GM18519 (cell line): ENCODE measurements at regions not wholly inside any gene's neighbourhood (a gene's known extent, or its start where the extent isn't known, plus 50 kb on each side); places are given as distances from the start of the nearest gene placed in this dataset.
"Not testable (repeated sequence)": the region's sequence is repeated elsewhere in the genome, so short reads cannot be mapped to it uniquely, and the experiment has no call there.

Source experiments
- ATAC-seq: cut with Tn5 transposase; IDR thresholded peaks from one replicate; pipeline ENCODE4 v1.9.1; 2021; ENCODE audit warnings: mild to moderate bottlenecking, moderate library complexity; ENCODE audit not compliant: unreplicated experiment, low FRiP score

DNA sequence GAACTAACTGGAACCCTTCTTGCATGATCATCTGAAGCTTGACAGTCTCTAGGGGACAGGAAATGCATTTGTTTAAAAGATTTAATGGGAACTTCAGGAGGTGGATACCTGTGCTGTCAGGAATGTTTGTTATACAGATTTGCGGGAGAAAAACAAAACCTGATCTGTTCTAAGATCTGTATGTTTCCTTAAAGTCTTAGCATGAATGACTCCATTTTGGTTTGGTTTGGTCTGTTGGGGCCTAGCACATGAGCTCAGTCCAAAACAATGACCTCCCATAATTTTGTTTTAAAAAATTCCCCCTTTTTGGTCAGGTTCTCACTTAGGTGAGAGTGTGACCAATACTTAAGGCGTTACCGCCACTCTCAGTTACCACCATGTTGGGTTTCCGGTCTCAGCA lies 138.7 kb downstream of the AKR1D1 start:
- ATAC-seq, result no peak

GRCh38 chr7:138220321-138220720 lies 144.1 kb downstream of the AKR1D1 start:
- not testable (repeated sequence) for ATAC-seq

DNA sequence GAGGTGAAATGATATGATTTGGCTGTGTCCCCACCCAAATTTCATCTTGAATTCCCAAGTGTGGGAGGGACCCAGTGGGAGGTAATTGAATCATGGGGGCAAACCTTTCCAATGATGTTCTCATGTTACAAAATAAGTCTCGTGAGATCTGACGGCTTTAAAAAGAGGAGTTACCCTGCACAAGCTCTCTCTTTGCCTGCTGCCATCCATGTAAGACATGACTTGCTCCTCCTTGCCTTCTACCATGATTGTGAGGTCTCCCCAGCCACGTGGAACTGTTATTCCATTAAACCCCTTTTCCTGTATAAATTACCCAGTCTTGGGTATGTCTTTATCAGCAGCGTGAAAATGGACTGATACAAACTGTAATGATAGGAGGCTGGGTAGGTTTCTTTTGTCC lies 145.1 kb downstream of the AKR1D1 start:
- ATAC-seq, result not testable (repeated sequence)

DNA sequence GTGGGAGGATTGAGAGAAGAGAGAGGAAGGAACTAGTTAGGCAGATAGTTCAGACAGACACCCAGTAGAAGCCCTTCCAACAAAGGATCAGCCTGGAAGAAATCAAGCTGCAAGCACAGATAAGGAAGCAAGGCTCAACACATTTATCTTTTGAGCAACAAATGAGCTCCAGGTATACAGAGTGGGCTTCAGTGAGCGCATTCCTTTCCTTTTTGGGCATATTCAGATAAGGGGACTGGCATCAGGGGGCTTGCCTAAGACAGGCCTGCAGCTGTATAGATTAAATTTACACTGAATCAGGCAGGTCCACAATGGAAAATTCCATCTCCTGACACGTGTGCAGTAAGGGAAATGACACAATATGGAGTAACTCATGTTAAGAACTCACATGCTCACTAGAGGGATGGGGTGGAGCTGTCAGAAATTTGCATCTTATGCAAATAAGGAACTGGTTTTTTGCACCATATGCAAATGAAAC lies 147.2 kb downstream of the AKR1D1 start:
- no peak for ATAC-seq

- no peak for ATAC-seq
Measured at GRCh38 chr7:138226001-138226476, 149.8 kb downstream of the AKR1D1 start.

DNA sequence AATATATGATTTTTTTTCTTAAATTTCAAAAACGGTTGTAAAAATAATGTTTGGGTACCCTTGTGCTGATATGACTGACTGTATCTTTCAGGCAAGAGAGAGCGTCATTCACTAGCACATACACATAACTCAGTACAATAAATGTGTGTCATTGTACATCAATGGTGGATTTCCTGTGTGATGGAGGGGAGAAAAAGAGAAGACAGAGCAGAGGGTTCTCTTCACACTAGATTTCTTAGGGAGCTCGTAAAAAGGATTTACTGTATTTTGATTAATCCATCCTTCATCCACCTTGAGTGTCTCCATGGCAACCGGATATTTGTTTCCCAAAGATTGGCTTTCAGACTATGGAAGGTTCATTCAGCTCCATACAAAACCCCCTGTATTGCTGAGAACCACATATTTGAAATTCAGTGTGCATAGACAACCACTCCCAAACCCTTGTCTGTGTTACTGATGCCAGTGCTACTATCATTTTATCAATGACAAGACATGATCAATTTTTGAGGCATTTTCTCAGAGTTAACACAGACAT lies 150.6 kb downstream of the AKR1D1 start:
- ATAC-seq, result no peak

GRCh38 chr7:138228119-138228518 lies 151.9 kb downstream of the AKR1D1 start:
- no peak for ATAC-seq

DNA sequence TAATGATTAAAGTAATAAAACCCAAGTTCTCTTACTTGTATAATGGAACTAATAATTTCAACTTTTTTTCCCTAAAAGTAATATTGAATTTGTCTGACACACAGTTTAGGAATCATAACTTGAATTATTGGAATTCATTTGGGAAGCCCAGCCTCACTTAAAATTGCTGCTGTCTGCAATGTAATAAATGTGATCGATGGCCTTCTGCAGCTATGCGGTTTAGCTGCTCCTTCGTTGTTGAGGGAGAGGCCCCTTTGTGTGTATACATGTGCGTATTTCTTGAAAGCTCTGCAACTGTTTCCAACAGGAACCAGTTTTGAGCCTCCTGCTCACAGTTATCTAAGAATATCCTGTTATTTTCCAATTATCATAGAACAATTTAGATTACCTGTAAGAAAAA lies 152.5 kb downstream of the AKR1D1 start:
- no peak for ATAC-seq

GRCh38 chr7:138233189-138233588 lies 156.9 kb downstream of the AKR1D1 start:
- ATAC-seq, result no peak

GRCh38 chr7:138235207-138235606 lies 158.9 kb downstream of the AKR1D1 start:
- ATAC-seq, result no peak

DNA sequence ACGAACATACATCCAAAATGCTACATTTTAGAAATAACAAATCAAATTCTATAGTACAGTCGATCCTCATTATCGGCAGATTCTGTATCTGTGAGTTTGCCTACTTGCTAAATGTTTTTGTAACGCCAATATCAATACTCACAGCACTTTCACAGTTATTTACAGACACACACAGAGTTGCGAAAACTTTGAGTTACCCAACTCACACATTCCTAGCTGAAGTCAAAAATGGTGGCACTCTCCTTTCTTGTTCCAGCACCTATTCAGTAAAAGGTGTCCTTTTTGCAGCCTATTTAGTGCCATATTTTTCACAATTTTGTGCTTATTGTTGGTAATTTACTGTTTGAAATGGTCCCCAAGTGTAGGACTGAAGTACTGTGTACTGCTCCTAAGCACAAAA lies 161.7 kb downstream of the AKR1D1 start:
- no peak for ATAC-seq

DNA sequence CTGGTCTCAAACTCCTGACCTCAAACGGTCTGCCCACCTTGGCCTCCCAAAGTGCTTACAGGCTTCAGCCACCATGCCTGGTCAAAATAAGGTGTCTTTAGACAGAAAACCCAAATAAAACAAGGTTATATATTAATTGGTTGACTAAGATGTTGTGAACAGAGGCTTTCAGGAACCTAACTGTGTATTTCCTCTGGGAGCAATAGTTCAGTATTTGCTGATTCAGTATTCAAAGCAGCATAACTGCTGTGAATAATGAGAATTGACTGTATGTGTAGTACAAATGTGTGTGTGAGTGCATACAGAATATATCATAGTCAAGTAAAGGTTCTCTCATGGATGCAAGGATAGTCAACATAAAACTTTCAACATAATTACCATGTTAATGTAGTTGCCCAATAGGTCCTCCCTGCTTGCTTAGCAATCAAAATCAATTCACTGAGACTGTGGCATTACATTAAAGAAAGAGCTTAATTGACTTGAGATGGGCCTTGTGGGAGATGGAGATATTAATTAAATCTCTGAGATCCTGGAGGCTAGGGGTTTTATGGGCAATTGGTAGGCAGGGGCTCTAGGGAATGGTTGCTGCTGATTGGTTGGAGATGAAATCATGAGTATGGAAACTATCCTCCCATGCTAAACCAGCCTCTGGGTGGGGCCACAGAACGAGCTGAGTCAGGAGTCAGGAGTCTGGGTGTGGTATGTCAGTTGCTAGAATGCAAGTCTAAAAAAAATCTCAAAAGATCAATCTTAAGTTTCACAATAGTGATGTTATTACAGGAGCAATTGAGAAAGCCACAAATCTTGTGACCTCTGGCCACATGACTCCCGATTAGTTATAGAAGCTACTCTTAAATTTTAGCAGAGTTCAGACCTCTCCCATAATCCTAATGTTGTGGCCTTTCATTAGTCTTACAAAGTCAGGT lies 162.7 kb downstream of the AKR1D1 start:
- no peak for ATAC-seq

GRCh38 chr7:138243430-138243829 lies 167.2 kb downstream of the AKR1D1 start:
- ATAC-seq, result no peak

- ATAC-seq, result no peak
Measured at GRCh38 chr7:138243836-138244235, 167.6 kb downstream of the AKR1D1 start.

GRCh38 chr7:138244606-138245005 lies 168.3 kb downstream of the AKR1D1 start:
- no peak for ATAC-seq

GRCh38 chr7:138245216-138245615 lies 169.0 kb downstream of the AKR1D1 start:
- ATAC-seq, result no peak

DNA sequence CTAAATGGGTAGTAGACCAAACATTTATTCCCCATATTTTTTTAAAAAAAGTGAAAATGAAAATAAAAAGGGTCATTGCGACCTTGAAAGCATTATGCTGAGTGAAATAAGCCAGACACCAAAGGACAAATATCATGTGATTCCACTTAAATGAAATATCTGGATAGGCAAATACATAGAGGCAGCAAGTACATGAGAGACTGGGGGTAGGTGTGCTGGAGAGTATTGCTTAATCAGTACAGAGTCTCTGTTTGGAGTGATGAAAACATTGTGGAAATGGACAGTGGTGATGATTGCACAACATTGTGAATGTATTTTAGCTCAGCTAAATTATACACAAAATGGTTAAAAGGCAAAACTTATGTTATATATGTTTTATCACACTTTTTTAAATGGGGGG lies 169.4 kb downstream of the AKR1D1 start:
- no peak for ATAC-seq

DNA sequence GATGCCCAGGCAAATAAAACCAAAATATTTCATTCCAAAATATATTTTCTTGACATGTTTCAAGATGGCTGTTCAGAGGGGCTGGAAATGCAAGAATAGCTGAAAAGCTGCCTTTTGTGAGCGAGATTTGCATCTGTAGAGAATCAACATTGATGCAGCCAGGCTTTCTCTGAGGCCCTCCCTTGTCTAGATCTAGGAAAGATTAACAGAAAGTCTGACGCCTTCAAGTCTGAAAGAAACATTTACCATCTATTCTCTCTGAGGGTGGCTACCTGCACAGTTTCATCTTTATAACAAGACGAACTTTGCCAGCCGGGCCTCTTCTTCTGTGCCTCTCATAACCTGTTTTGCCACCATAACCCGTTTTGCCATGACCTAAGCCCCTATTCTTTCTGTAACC lies 170.2 kb downstream of the AKR1D1 start:
- no peak for ATAC-seq

DNA sequence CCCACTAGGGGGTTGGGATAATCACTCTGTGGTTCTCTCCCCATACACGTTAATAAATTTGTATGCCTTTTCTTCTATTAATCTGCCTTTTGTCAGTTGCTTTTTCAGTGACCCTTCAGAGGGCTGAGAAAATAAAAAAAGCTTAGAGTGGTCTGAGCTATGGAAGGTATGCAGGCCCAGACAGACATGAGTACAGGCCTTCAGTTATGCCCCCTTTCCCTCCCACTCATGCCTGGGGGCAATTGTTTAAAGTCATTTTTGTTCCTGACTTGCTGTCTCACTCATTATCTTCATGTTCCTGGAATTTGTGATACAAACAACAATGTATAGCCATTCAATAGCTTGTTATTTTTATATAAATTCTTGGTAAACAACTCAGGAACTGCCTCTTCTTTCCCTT lies 170.8 kb downstream of the AKR1D1 start:
- ATAC-seq, result no peak

GRCh38 chr7:138247568-138248333 lies 171.5 kb downstream of the AKR1D1 start:
- no peak for ATAC-seq

DNA sequence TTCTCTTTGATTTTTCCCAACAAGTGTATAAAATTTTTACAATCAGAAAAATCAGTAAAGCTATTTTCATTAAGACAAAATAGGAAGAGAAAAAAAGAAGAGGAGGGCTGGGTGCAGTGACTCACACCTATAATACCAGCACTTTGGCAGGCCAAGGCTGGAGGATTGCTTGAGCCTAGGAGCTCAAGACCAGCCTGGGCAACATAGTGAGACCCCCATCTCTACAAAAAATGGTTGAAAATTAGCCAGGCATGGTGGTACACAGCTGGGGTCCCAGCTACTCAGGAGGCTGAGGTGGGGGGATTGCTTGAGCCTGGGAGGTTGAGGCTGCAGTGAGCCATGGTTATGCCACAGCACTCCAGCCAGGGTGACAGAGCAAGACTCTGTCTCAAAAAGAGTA lies 172.3 kb downstream of the AKR1D1 start:
- ATAC-seq, result no peak
